CD4-positive, alpha-beta T cell treated with Interleukin-1 beta for 1 hour (primary cell): ENCODE measurements at regions not wholly inside any gene's neighbourhood (a gene's known extent, or its start where the extent isn't known, plus 50 kb on each side); places are given as distances from the start of the nearest gene placed in this dataset.

Experiments used
- DNase-seq, 2 donors: peaks; one replicate each; pipeline ENCODE4 v3.0.0-alpha.2; 2020 to 2022

DNA sequence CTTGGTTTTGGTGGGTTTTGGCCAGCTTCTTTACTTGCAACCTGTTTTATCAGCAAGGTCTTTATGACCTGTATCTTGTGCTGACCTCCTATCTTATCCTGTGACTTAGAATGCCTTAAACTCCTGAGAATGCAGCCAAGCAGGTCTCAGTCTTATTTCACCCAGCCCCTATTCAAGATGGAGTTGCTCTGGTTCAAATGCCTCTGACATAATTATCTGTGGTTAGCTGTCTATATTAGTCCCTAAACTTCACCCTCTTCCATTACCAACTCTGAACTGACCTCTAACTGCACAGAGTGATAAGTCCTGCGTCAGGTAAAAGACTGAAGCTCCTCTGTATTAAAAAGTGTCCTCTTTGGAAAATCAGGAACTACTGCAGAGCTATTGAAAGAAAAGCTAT lies 61.9 kb upstream of the CD96 start:
- no peak for DNase-seq

DNA sequence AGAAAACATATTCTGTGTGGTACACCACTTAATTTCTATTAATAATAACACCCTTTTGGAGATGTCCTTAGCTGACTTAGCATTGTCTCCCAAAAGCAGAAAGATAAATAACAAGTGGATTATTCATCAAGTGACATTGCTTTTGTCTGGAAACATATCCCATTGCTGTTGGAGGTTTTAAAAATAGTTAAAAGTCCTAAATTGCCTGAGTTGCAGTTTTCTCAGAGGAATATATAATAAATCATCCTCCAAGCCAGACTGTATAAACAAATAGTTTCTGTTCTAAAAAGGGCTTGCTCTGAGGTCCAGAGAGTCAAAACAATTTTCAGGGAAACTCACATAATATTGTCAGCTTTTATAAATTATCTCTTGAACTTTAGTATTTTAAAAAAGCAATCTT lies 60.4 kb upstream of the CD96 start:
- no peak for DNase-seq

DNA sequence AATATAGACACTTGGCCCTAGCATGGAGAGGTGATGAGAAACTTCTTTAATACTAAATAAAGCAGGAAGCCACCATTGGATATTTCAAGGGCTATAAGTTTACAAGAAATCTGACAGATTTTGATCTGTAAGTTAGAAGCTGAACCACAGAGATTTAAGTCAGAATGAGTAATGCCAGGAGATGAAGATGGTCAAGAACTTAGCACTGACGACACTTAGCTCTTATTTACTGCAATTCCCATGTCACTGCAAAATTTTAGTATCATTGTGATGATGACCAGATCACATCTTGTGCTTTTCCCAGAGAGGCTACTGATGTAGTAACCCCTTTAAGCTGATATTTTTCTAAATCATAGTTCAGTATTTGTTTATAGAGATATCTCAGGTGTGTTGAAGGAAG lies 59.4 kb upstream of the CD96 start:
- DNase-seq: no peak

DNA sequence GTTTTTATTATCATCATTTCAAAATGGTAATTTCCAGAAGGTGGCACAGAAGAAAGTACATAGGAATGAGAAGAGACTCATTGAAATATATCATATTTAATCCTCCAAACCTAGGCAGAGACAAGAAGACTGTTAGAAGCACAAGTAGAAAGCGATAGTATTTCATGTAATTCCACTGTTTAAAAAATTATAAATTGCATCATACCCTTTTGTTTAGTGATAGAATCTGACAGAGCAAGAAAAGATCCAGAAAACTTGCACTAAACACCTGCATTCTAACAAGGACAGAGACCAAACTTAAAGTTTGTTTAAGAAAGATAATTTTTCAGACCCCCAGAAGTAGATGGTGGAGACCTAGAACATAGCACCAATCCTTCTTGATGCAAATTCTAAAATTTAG lies 56.9 kb upstream of the CD96 start:
- DNase-seq: no peak
